ENCODE measurements at regions not wholly inside any gene's neighbourhood (a gene's known extent, or its start where the extent isn't known, plus 50 kb on each side); places are given as distances from the start of the nearest gene placed in this dataset.

DNA sequence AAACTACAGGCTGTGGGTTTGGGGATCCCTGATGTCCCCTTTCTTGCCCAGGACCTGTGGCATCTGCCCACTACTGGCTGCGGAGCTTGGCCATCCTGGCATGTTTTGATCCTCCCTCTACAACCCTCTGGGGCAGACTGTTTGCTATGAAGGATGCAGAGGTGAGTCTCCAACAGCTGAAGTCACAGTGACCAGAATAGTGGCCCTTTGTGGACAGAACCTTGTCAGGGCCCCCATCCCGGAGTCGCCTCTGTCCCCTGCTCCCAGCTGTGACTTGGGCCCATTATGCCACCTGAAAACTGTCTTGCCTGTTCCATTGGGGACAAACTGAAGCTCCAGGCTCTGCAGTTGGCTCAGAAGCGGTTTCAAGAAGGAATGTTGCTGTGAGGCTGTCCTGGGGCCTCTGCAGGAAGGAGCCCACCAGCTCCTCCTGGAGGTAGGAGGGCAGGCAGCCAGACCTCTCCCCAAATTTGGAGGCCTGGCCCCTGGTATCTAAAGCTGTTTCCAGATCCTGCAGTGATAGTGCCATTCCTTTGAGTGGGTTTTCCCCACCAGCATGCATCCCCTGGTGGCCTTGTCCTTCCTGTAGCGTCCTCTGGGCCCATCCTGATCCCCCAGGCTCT is 93.3 kb downstream of the BARX1 start:
- Histone ChIP-seq H3K4me1 (replicated peaks in 1 of 2; ENCODE audit: control insufficient read depth in 2 of 2, insufficient read depth in 2 of 2, low read length in 2 of 2) (peaks cover 0 to 7% of the 10 kb centered on the region in 2 experiments; a peak in 2 of 5 replicates), H3K27ac (ENCODE audit: extremely low read depth, low read depth, low read length) (no peak overlapping the region), H3K9ac (ENCODE audit: insufficient read depth in 1 of 2, low read depth in 2 of 2, low read length in 2 of 2) (no peak overlapping the region), H3K9me1 (ENCODE audit: control insufficient read depth, insufficient read depth, low read length) (peaks cover 3% of the 10 kb centered on the region), H3K9me3 (replicated peaks; ENCODE audit: control insufficient read depth, insufficient read depth, low read depth, low read length) (no peaks in the 10 kb centered on the region), H3K4me2 (ENCODE audit: insufficient read depth, low read length) (no peak overlapping the region), H3K36me3 (ENCODE audit: control insufficient read depth, insufficient read depth, low read length) (no peaks in the 10 kb centered on the region), H3K27me3 (ENCODE audit: control insufficient read depth in 2 of 2, insufficient read depth in 2 of 2, low read length in 2 of 2) (peaks cover 7 to 56% of the 10 kb centered on the region in 2 experiments), H2AFZ (ENCODE audit: low read depth, low read length) (no peak overlapping the region), H4K20me1 (replicated peaks; ENCODE audit: control insufficient read depth, insufficient read depth, low read length) (no peaks in the 10 kb centered on the region), H3K79me2 (ENCODE audit: control insufficient read depth, insufficient read depth, low read length) (no peaks in the 10 kb centered on the region), H3K4me3 (no peak overlapping the region)
- TF ChIP-seq IRF2 (CRISPR knock-in tag; IDR thresholded peaks at IDR 0.05): no peak
- TF ChIP-seq ZC3H4 (CRISPR knock-in tag; IDR thresholded peaks at IDR 0.05; ENCODE audit: borderline replicate concordance): no peak
- TF ChIP-seq AFF4 (CRISPR knock-in tag; IDR thresholded peaks at IDR 0.05): no peak
- TF ChIP-seq HDAC3 (IDR thresholded peaks at IDR 0.05; ENCODE audit: borderline replicate concordance, partially characterized antibody): no peak
- TF ChIP-seq, protein P1, sequence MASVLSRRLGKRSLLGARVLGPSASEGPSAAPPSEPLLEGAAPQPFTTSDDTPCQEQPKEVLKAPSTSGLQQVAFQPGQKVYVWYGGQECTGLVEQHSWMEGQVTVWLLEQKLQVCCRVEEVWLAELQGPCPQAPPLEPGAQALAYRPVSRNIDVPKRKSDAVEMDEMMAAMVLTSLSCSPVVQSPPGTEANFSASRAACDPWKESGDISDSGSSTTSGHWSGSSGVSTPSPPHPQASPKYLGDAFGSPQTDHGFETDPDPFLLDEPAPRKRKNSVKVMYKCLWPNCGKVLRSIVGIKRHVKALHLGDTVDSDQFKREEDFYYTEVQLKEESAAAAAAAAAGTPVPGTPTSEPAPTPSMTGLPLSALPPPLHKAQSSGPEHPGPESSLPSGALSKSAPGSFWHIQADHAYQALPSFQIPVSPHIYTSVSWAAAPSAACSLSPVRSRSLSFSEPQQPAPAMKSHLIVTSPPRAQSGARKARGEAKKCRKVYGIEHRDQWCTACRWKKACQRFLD (CRISPR knock-in tag; IDR thresholded peaks at IDR 0.05): no peak
- TF ChIP-seq ZNF121 (CRISPR knock-in tag; conservative IDR thresholded peaks at IDR 0.05): no peak
- TF ChIP-seq TRIM24 (IDR thresholded peaks at IDR 0.05): no peak
- TF ChIP-seq CC2D1A (IDR thresholded peaks at IDR 0.05): no peak
- no peak for TF ChIP-seq ZNF212 (CRISPR knock-in tag; IDR thresholded peaks at IDR 0.05)
- no peak for TF ChIP-seq ZNF644 (tag; IDR thresholded peaks at IDR 0.05; ENCODE audit: low read depth)
- no peak for TF ChIP-seq POLR2A (conservative IDR thresholded peaks at IDR 0.05)
- no peak for TF ChIP-seq SIRT6 (IDR thresholded peaks at IDR 0.05; ENCODE audit: low read depth, low read length)
- TF ChIP-seq, protein P2, sequence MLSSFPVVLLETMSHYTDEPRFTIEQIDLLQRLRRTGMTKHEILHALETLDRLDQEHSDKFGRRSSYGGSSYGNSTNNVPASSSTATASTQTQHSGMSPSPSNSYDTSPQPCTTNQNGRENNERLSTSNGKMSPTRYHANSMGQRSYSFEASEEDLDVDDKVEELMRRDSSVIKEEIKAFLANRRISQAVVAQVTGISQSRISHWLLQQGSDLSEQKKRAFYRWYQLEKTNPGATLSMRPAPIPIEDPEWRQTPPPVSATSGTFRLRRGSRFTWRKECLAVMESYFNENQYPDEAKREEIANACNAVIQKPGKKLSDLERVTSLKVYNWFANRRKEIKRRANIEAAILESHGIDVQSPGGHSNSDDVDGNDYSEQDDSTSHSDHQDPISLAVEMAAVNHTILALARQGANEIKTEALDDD (IDR thresholded peaks at IDR 0.05): no peak
- TF ChIP-seq ETS2 (tag; IDR thresholded peaks at IDR 0.05; ENCODE audit: borderline replicate concordance, poor library complexity, severe bottlenecking): no peak
- TF ChIP-seq ZBTB7A (IDR thresholded peaks at IDR 0.05; ENCODE audit: borderline replicate concordance, control insufficient read depth, low read depth, low read length): no peak
- BruUV-seq (replicated peaks): no TSS peak
- 2% methylated on average over 5 of the region's 5 CpGs for WGBS (ENCODE audit: insufficient coverage, low coverage, missing lambda C conversion rate)
- ChIA-PET POLR2A (no interaction called here), CTCF (ENCODE audit: low intra/inter-chr PET ratio) (no interaction called here)
- intact Hi-C loops (cut with micrococcal nuclease): no loop called here
- ATAC-seq (no peak), DNase-seq (ENCODE audit: extremely low read depth in 1 of 4, low spot score in 3 of 4) (no peak), FAIRE-seq (no peak)
- in situ Hi-C loops (cut with MboI): no loop called here
